Suprapubic skin (tissue), 4 donors: ENCODE measurements at regions not wholly inside any gene's neighbourhood (a gene's known extent, or its start where the extent isn't known, plus 50 kb on each side); places are given as distances from the start of the nearest gene placed in this dataset.

ENCODE experiments used
- DNase-seq, 2 donors: peaks; one replicate each; pipeline ENCODE4 v3.0.0-alpha.2; 2019; ENCODE audit warnings: low spot score in 2 of 2
- H3K27ac ChIP-seq: fragments of 200-600 bp; sonication (generic); one replicate; pipeline ENCODE4 v1.5.1; 2019
- H3K27me3 ChIP-seq: fragments of 200-600 bp; sonication (generic); one replicate; pipeline ENCODE4 v1.5.1; 2019
- H3K36me3 ChIP-seq: fragments of 200-600 bp; sonication (generic); one replicate; pipeline ENCODE4 v1.5.1; 2019
- H3K4me1 ChIP-seq: fragments of 200-600 bp; sonication (generic); one replicate; pipeline ENCODE4 v1.5.1; 2019
- H3K4me3 ChIP-seq: fragments of 200-600 bp; sonication (generic); one replicate; pipeline ENCODE4 v1.5.1; 2019; ENCODE audit warnings: mild to moderate bottlenecking
- H3K9me3 ChIP-seq: fragments of 200-600 bp; sonication (generic); one replicate; pipeline ENCODE4 v1.5.1; 2019
- EP300 ChIP-seq: sonication (generic); formaldehyde crosslinking; IDR thresholded peaks from one replicate; pipeline ENCODE4 v1.6.1; 2017; ENCODE audit warnings: antibody characterized with exemption
- POLR2A ChIP-seq, 2 donors: fragments of 450-650 bp; IDR thresholded peaks; one replicate each; pipeline ENCODE4 v1.6.1; 2017; ENCODE audit warnings: antibody characterized with exemption in 2 of 2, mild to moderate bottlenecking in 2 of 2, moderate library complexity in 2 of 2
- POLR2AphosphoS5 ChIP-seq, 3 donors: sonication (generic); formaldehyde crosslinking; IDR thresholded peaks; one replicate each; pipeline ENCODE4 v1.6.1; 2017; ENCODE audit warnings: antibody characterized with exemption in 3 of 3
- WGBS: methylation state at CpG from one replicate; pipeline ENCODE4 v1.1.5; 2018; 5-methylcytosine and 5-hydroxymethylcytosine counted together
- TF ChIP-seq, protein P1 (sequence below), 2 donors: fragments of 200-600 bp in 1 of 2; fragments of 450-650 bp in 1 of 2; sonication (generic) in 1 of 2; IDR thresholded peaks; one replicate each; pipeline ENCODE4 v1.5.1; 2016 to 2019; ENCODE audit warnings: antibody characterized with exemption in 2 of 2, mild to moderate bottlenecking in 1 of 2, moderate library complexity in 1 of 2

DNA sequence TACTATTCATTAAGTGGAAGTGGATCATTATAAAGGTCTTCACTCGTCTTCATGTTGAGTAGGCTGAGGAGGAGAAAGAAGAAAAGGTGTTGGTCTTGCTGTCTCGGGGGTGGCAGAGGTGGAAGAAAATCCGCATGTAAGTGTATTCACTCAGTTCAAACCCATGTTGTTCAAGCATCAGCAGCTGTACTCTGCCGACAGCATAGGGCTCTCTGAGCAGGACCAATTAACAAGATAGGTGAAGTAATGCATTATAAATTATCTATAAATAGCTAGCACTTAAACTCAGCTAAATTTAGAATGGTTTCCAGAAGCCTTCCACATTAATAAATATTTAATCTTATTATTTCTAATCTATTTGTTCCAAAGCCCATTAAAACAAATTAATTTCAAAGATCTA is 116.8 kb downstream of the RGS2 start:
- Histone ChIP-seq H3K36me3 (no peaks in the 10 kb centered on the region), H3K4me1 (no peaks in the 10 kb centered on the region), H3K9me3 (no peaks in the 10 kb centered on the region), H3K4me3 (no peak overlapping the region), H3K27ac (no peak overlapping the region), H3K27me3 (no peaks in the 10 kb centered on the region)
- TF ChIP-seq POLR2A (IDR thresholded peaks at IDR 0.05) (no peak), POLR2AphosphoS5 (IDR thresholded peaks at IDR 0.05) (no peak), EP300 (no peak)
- TF ChIP-seq, protein P1, sequence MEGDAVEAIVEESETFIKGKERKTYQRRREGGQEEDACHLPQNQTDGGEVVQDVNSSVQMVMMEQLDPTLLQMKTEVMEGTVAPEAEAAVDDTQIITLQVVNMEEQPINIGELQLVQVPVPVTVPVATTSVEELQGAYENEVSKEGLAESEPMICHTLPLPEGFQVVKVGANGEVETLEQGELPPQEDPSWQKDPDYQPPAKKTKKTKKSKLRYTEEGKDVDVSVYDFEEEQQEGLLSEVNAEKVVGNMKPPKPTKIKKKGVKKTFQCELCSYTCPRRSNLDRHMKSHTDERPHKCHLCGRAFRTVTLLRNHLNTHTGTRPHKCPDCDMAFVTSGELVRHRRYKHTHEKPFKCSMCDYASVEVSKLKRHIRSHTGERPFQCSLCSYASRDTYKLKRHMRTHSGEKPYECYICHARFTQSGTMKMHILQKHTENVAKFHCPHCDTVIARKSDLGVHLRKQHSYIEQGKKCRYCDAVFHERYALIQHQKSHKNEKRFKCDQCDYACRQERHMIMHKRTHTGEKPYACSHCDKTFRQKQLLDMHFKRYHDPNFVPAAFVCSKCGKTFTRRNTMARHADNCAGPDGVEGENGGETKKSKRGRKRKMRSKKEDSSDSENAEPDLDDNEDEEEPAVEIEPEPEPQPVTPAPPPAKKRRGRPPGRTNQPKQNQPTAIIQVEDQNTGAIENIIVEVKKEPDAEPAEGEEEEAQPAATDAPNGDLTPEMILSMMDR (IDR thresholded peaks at IDR 0.05): no peak
- 90% methylated on average over 4 of the region's 4 CpGs for WGBS
- DNase-seq: no peak

DNA sequence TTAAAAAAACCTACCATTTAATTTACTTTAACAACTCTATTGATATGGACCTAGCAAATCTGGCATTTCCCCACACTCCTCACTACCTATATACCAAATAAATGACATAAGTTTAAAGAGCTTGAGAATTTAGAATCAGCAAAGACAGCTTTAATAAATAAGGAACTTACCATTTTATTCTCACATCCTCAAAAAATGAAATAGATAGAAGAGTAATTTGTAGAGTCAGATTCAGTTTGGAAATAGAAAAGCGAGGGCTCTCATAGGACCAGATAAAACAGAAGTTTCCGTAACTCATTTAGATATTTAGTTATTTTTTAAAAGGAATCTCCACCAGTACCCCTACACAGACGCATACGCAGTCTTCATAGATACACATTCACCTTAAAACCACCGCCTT is 117.9 kb downstream of the RGS2 start:
- H3K27ac ChIP-seq: no peak overlapping the region
- no peaks in the 10 kb centered on the region for H3K9me3 ChIP-seq
- 94% methylated on average over 5 of the region's 5 CpGs for WGBS
- H3K4me3 ChIP-seq: no peak overlapping the region
- no peaks in the 10 kb centered on the region for H3K36me3 ChIP-seq
- no peak for DNase-seq
- no peak for TF ChIP-seq POLR2AphosphoS5 (IDR thresholded peaks at IDR 0.05)
- TF ChIP-seq POLR2A (IDR thresholded peaks at IDR 0.05): no peak
- TF ChIP-seq, protein P1 (IDR thresholded peaks at IDR 0.05): no peak
- TF ChIP-seq EP300: no peak
- H3K4me1 ChIP-seq: no peaks in the 10 kb centered on the region
- no peaks in the 10 kb centered on the region for H3K27me3 ChIP-seq

DNA sequence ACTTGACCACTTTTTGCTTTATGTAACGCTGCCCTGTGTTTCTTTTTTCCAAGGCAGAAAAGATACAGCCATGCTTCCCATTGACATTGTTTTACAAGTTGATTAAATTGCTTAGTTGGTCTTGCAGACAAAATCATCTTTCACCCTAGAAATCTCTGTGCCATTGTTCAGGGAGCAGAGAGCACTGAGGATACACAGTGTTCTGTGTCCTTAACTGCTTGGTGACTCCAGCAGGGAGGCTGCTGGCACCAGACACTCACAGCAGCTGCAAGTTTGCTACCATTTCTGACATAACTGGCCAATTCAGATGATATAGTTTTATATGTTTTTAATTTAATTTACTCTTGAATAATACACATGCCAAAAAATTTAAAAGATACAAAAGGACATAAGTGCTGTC is 118.7 kb downstream of the RGS2 start:
- DNase-seq: no peak
- Histone ChIP-seq H3K27ac (no peak overlapping the region), H3K27me3 (no peaks in the 10 kb centered on the region), H3K36me3 (no peaks in the 10 kb centered on the region), H3K4me3 (no peak overlapping the region), H3K9me3 (no peaks in the 10 kb centered on the region), H3K4me1 (no peaks in the 10 kb centered on the region)
- TF ChIP-seq POLR2AphosphoS5 (IDR thresholded peaks at IDR 0.05) (no peak), EP300 (no peak), POLR2A (IDR thresholded peaks at IDR 0.05) (no peak)
- TF ChIP-seq, protein P1 (IDR thresholded peaks at IDR 0.05): no peak
- 81% methylated on average over 1 of the region's 1 CpG for WGBS

DNA sequence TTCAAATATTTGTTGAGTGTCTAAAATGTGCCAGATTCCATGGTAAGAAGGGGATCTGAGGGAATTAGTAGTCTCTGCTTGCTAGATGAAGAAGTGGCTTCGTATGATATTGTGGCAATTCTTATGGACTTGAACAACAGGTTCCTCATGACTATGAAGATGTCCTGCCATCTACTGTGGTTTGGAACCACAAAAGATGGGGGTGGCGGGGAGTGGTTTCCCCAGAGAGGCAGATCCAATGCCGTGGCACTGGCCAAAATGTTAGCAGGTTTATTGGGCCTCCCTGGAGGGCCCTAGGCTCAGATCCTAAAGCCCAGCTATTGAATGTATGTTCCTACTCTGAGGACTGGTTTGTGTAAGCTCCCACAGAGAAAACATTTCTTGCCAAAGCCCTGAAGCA is 120.8 kb downstream of the RGS2 start:
- H3K4me1 ChIP-seq: no peaks in the 10 kb centered on the region
- H3K27ac ChIP-seq: no peak overlapping the region
- no peaks in the 10 kb centered on the region for H3K27me3 ChIP-seq
- H3K36me3 ChIP-seq: no peaks in the 10 kb centered on the region
- 78% methylated on average over 3 of the region's 3 CpGs for WGBS
- H3K9me3 ChIP-seq: no peaks in the 10 kb centered on the region
- H3K4me3 ChIP-seq: no peak overlapping the region
- TF ChIP-seq EP300: no peak
- TF ChIP-seq, protein P1 (IDR thresholded peaks at IDR 0.05): no peak
- TF ChIP-seq POLR2AphosphoS5 (IDR thresholded peaks at IDR 0.05): no peak
- no peak for TF ChIP-seq POLR2A (IDR thresholded peaks at IDR 0.05)
- DNase-seq: no peak

DNA sequence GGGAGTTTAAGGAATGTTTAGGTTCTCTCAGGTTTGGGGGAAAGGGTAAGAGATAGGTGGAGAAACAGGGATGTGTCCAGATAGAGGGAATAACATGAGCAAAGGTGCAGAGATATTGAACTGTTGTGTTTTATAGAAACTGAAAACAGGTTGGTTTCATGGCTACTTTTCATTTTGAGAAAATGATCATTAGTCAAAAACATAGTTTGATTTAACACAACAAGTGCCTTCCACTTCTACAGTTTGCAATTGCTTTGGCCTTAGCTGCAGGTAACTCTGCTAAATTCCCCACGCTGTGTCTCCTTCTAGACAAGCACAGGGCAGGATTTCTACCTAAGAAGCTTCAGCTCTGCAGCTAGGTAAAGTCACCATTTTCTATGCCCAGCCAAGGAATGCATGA is 124.9 kb downstream of the RGS2 start:
- Histone ChIP-seq H3K4me3 (no peak overlapping the region), H3K36me3 (no peaks in the 10 kb centered on the region), H3K4me1 (no peaks in the 10 kb centered on the region), H3K27ac (no peak overlapping the region), H3K27me3 (no peaks in the 10 kb centered on the region), H3K9me3 (no peaks in the 10 kb centered on the region)
- no peak for DNase-seq
- TF ChIP-seq EP300 (no peak), POLR2AphosphoS5 (IDR thresholded peaks at IDR 0.05) (no peak), POLR2A (IDR thresholded peaks at IDR 0.05) (no peak)
- TF ChIP-seq, protein P1 (IDR thresholded peaks at IDR 0.05): no peak
- 83% methylated on average over 1 of the region's 1 CpG for WGBS
